Natural killer cell (primary cell): ENCODE measurements at regions not wholly inside any gene's neighbourhood (a gene's known extent, or its start where the extent isn't known, plus 50 kb on each side); places are given as distances from the start of the nearest gene placed in this dataset.
"Not testable (repeated sequence)": the region's sequence is repeated elsewhere in the genome, so short reads cannot be mapped to it uniquely, and the experiment has no call there.

ENCODE experiments used
- ATAC-seq, 3 donors: fragments of 150-1000 bp in 2 of 3; fragments of 200-7000 bp in 1 of 3; cut with Tn5 transposase; 1 replicate in 1 of 3; 2 replicates in 2 of 3; pipeline ENCODE4 v1.10.0; 2021; ENCODE audit warnings: mild to moderate bottlenecking in 2 of 3, moderate library complexity in 2 of 3
- DNase-seq, 2 donors: peaks; one replicate each; pipeline versions ENCODE4 v3.0.0 to v3.0.0-alpha.2; 2013 to 2021; ENCODE audit warnings: mixed read lengths in 1 of 2
- H3K27ac ChIP-seq: one replicate; pipeline ENCODE4 v1.5.1; 2013; ENCODE audit warnings: mild to moderate bottlenecking, low read length
- H3K27me3 ChIP-seq: one replicate; pipeline ENCODE4 v1.6.1; 2013; ENCODE audit warnings: low read length; ENCODE audit not compliant: control insufficient read depth, insufficient read depth
- H3K36me3 ChIP-seq: one replicate; pipeline ENCODE4 v1.6.1; 2013; ENCODE audit warnings: low read length; ENCODE audit not compliant: control insufficient read depth, insufficient read depth
- H3K4me1 ChIP-seq: one replicate; pipeline ENCODE4 v1.6.1; 2013; ENCODE audit warnings: low read length; ENCODE audit not compliant: control insufficient read depth, insufficient read depth
- H3K4me3 ChIP-seq: one replicate; pipeline ENCODE4 v1.5.1; 2013; ENCODE audit warnings: low read length
- H3K9me3 ChIP-seq: one replicate; pipeline ENCODE4 v1.6.1; 2013; ENCODE audit warnings: low read length; ENCODE audit not compliant: control insufficient read depth, insufficient read depth
- H3K27ac Mint-ChIP-seq, 2 donors: one replicate each; pipeline ENCODE4 v1.8.0; 2022; ENCODE audit warnings: mild to moderate bottlenecking in 2 of 2, mixed read lengths in 2 of 2, moderate library complexity in 1 of 2
- H3K27me3 Mint-ChIP-seq, 2 donors: one replicate each; pipeline ENCODE4 v1.8.0; 2022; ENCODE audit warnings: low read depth in 2 of 2, mixed read lengths in 2 of 2
- H3K36me3 Mint-ChIP-seq: one replicate; pipeline ENCODE4 v1.8.0; 2022; ENCODE audit warnings: mixed read lengths
- H3K4me1 Mint-ChIP-seq, 2 donors: one replicate each; pipeline ENCODE4 v1.8.0; 2022; ENCODE audit warnings: mixed read lengths in 2 of 2
- H3K4me3 Mint-ChIP-seq: one replicate; pipeline ENCODE4 v1.8.0; 2022; ENCODE audit warnings: mild to moderate bottlenecking, moderate library complexity, mixed read lengths
- H3K9me3 Mint-ChIP-seq, 2 donors: one replicate each; pipeline ENCODE4 v1.8.0; 2022; ENCODE audit warnings: mixed read lengths in 2 of 2
- WGBS: methylation state at CpG from one replicate; pipeline ENCODE4 v1.1.7; 2013; ENCODE audit warnings: missing lambda C conversion rate; ENCODE audit not compliant: insufficient coverage; 5-methylcytosine and 5-hydroxymethylcytosine counted together
- intact Hi-C: fragments of 100-400 bp; cut with micrococcal nuclease; formaldehyde crosslinking; loops from one replicate; pipeline ENCODE4 v1.14.2; 2022
- TF ChIP-seq, protein P1 (sequence below): fragments of 200-600 bp; IDR thresholded peaks from one replicate; pipeline ENCODE4 v1.8.0; 2022; ENCODE audit warnings: antibody characterized with exemption

GRCh38 chr6:144530118-144530517, 245.0 kb downstream of the UTRN start:
- 100% methylated on average over 1 of the region's 2 CpGs for WGBS
- Histone ChIP-seq H3K4me3 (no peak overlapping the region), H3K4me1 (no peaks in the 10 kb centered on the region), H3K36me3 (peaks cover 84% of the 10 kb centered on the region), H3K27ac (no peak overlapping the region), H3K9me3 (no peaks in the 10 kb centered on the region), H3K27me3 (no peaks in the 10 kb centered on the region)
- intact Hi-C loops = no loop called here
- H3K27me3 Mint-ChIP-seq = no peaks in the 10 kb centered on the region
- ATAC-seq (no peak), DNase-seq (no peak)
- H3K36me3 Mint-ChIP-seq = peaks cover 29% of the 10 kb centered on the region
- H3K4me3 Mint-ChIP-seq = no peak overlapping the region
- no peaks in the 10 kb centered on the region for H3K9me3 Mint-ChIP-seq
- H3K27ac Mint-ChIP-seq = peak overlapping the region; percentile 15 to 68
- peaks cover 36 to 50% of the 10 kb centered on the region in 2 donors for H3K4me1 Mint-ChIP-seq
- TF ChIP-seq, protein P1, sequence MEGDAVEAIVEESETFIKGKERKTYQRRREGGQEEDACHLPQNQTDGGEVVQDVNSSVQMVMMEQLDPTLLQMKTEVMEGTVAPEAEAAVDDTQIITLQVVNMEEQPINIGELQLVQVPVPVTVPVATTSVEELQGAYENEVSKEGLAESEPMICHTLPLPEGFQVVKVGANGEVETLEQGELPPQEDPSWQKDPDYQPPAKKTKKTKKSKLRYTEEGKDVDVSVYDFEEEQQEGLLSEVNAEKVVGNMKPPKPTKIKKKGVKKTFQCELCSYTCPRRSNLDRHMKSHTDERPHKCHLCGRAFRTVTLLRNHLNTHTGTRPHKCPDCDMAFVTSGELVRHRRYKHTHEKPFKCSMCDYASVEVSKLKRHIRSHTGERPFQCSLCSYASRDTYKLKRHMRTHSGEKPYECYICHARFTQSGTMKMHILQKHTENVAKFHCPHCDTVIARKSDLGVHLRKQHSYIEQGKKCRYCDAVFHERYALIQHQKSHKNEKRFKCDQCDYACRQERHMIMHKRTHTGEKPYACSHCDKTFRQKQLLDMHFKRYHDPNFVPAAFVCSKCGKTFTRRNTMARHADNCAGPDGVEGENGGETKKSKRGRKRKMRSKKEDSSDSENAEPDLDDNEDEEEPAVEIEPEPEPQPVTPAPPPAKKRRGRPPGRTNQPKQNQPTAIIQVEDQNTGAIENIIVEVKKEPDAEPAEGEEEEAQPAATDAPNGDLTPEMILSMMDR = no peak

DNA sequence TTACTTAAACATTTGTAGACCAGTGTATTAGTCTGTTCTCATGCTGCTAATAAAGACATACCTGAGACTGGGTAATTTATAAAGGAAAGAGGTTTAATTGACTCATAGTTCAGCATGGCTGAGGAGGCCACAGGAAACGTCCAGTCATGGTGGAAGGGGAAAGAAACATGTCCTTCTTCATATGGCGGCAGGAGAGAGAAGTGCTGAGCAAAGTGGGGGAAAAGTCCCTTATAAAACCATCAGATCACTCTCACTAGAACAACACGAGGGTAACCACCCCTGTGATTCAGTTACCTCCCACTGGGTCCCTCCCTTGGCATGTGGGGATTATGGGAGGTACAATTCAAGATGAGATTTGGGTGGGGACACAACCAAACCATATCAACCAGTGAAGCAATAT, 247.1 kb downstream of the UTRN start:
- H3K4me1 Mint-ChIP-seq = peaks cover 22 to 32% of the 10 kb centered on the region in 2 donors
- H3K4me3 ChIP-seq, intact Hi-C loops, H3K27me3 ChIP-seq, ATAC-seq, H3K4me1 ChIP-seq, H3K27me3 Mint-ChIP-seq, H3K27ac ChIP-seq, H3K9me3 Mint-ChIP-seq, H3K4me3 Mint-ChIP-seq, DNase-seq, H3K9me3 ChIP-seq: not testable (repeated sequence)
- WGBS = 92% methylated on average over 1 of the region's 3 CpGs
- peaks cover 27% of the 10 kb centered on the region for H3K36me3 Mint-ChIP-seq
- H3K27ac Mint-ChIP-seq = peak overlapping the region in 1 of 2 donors; percentile 65
- peaks cover 87% of the 10 kb centered on the region for H3K36me3 ChIP-seq

GRCh38 chr6:144534180-144534579, 249.0 kb downstream of the UTRN start:
- Mint-ChIP-seq H3K36me3 (peaks cover 20% of the 10 kb centered on the region), H3K4me3 (no peak overlapping the region), H3K4me1 (peaks cover 15 to 16% of the 10 kb centered on the region in 2 donors), H3K9me3 (no peaks in the 10 kb centered on the region), H3K27ac (peak overlapping the region; percentile 8 to 65), H3K27me3 (no peaks in the 10 kb centered on the region)
- 91% methylated on average over 3 of the region's 3 CpGs for WGBS
- Histone ChIP-seq H3K36me3 (peaks cover 82% of the 10 kb centered on the region), H3K27ac (no peak overlapping the region), H3K27me3 (no peaks in the 10 kb centered on the region), H3K4me1 (no peaks in the 10 kb centered on the region), H3K4me3 (no peak overlapping the region), H3K9me3 (no peaks in the 10 kb centered on the region)
- no peak for DNase-seq
- TF ChIP-seq, protein P1 = no peak
- ATAC-seq = no peak
- intact Hi-C loops = no loop called here

- intact Hi-C loops = no loop called here
- H3K4me3 ChIP-seq = no peak overlapping the region
- H3K27me3 ChIP-seq = no peaks in the 10 kb centered on the region
- ATAC-seq (no peak), DNase-seq (no peak)
- Mint-ChIP-seq H3K27ac (no peak overlapping the region), H3K36me3 (peaks cover 26% of the 10 kb centered on the region), H3K9me3 (no peaks in the 10 kb centered on the region), H3K27me3 (no peaks in the 10 kb centered on the region), H3K4me3 (no peak overlapping the region), H3K4me1 (peaks cover 5 to 12% of the 10 kb centered on the region in 2 donors)
- H3K4me1 ChIP-seq = no peaks in the 10 kb centered on the region
- H3K9me3 ChIP-seq = no peaks in the 10 kb centered on the region
- H3K36me3 ChIP-seq = peaks cover 82% of the 10 kb centered on the region
- WGBS = 100% methylated on average over 2 of the region's 2 CpGs
- TF ChIP-seq, protein P1 = no peak
- H3K27ac ChIP-seq = no peak overlapping the region
These were observed 250.5 kb downstream of the UTRN start for GRCh38 chr6:144535630-144536029.
